A549 (cell line): ENCODE measurements at regions not wholly inside any gene's neighbourhood (a gene's known extent, or its start where the extent isn't known, plus 50 kb on each side); places are given as distances from the start of the nearest gene placed in this dataset.

Experiments used
- BHLHE40 ChIP-seq: IDR thresholded peaks from 2 replicates; pipeline ENCODE4 v1.6.1; 2012; ENCODE audit warnings: low read depth, low read length, inconsistent platforms
- CTCF ChIP-seq: fragments of >200 bp; sonication (Bioruptor Twin); formaldehyde crosslinking; IDR thresholded peaks from 3 replicates; pipeline ENCODE4 v1.5.1; 2016
- FOSL2 ChIP-seq, 2 experiments: fragments of 450-650 bp in 1 of 2; fragments of >200 bp in 1 of 2; sonication (Bioruptor Twin) in 1 of 2; formaldehyde crosslinking; IDR thresholded peaks; 2 replicates each; pipeline versions ENCODE4 v1.5.0 to v1.6.1; 2016 to 2020; ENCODE audit warnings: mild to moderate bottlenecking in 1 of 2, moderate library complexity in 1 of 2
- JUN ChIP-seq, 2 experiments: fragments of >200 bp; sonication (Bioruptor Twin); formaldehyde crosslinking; IDR thresholded peaks; 2 replicates in 1 of 2; 3 replicates in 1 of 2; pipeline ENCODE4 v1.6.1; 2016 to 2017
- MAFK ChIP-seq: fragments of 450-650 bp; IDR thresholded peaks from 2 replicates; pipeline ENCODE4 v1.6.1; 2014; ENCODE audit not compliant: partially characterized antibody
- POLR2A ChIP-seq: IDR thresholded peaks from 2 replicates; pipeline ENCODE4 v1.6.1; 2012; ENCODE audit warnings: mild to moderate bottlenecking, low read length
- REST ChIP-seq: fragments of 200-600 bp; sonication (generic); IDR thresholded peaks from 2 replicates; pipeline ENCODE4 v1.6.1; 2016; ENCODE audit warnings: antibody characterized with exemption, mild to moderate bottlenecking, moderate library complexity
- RNF2 ChIP-seq: fragments of 200-600 bp; sonication (generic); IDR thresholded peaks from 2 replicates; pipeline ENCODE4 v1.6.1; 2016; ENCODE audit warnings: low read depth, mild to moderate bottlenecking, antibody characterized with exemption, moderate library complexity, borderline replicate concordance

- TF ChIP-seq BHLHE40 (no peak), RNF2 (no peak), CTCF (no peak), MAFK (no peak), JUN (IDR thresholded peaks at IDR 0.05) (no peak), POLR2A (no peak), FOSL2 (IDR thresholded peaks at IDR 0.05) (no peak), FOSL2 (CRISPR knock-in tag; IDR thresholded peaks at IDR 0.05) (no peak), REST (no peak)
These were observed 265.6 kb upstream of the ATP11B start for GRCh38 chr3:182527745-182528144.
